Embryonic facial prominence (tissue), 1 donor: ENCODE measurements at regions not wholly inside any gene's neighbourhood (a gene's known extent, or its start where the extent isn't known, plus 50 kb on each side); places are given as distances from the start of the nearest gene placed in this dataset.
"Not testable (repeated sequence)": the region's sequence is repeated elsewhere in the genome, so short reads cannot be mapped to it uniquely, and the experiment has no call there.

ENCODE experiments used
- DNase-seq: peaks from one replicate; pipeline ENCODE4 v3.0.0-alpha.2; 2016; ENCODE audit errors: extremely low spot score

DNA sequence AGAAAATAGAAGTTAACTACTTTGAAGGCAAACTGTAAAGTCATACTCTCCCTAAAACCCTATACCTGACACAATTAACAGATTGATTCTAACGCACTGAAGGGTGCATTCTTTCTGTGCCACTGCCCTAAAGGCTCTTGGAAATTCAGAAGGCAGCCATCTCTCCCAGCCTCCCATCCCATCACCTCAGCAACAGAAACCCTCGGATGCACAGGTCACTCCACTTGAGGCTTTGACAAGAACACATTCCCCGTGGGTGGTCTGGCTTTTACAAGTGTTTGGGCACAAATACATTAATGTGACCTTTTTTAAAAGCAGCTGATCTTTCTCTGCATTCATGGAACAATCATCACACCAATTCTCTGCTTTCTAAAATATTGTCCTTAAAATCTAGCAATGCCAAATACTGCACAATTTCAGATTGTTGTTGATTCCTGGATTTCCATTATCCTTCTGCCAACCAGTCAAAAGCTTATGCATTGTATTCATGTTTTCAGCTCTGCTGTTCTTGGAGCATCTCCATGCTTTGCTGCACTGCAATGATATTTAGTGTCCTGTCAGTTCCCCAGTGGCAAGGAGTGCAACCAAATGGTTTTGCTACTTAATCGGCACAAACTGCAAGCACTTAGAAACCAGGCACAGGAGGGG, 175.6 kb downstream of the TMEM161B start:
- DNase-seq = no peak

DNA sequence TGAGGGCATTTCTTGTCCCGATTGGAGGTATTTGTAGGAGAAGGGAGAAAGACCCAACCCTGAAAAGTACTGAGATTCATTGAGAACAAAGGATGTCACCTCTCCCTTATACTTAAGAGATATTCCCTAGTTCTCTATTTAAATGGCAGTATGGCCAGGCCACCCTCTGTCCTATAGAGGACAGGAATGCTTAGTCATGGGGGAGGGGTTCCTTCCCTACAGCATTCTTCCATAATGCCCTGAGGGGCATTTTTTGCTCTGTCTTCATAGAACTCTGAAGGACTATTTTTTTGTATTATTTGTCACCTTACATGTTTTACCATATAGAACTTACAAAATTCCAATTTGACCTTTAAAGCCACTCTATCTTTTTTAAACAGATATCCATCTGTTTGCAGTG, 176.3 kb downstream of the TMEM161B start:
- no peak for DNase-seq

DNA sequence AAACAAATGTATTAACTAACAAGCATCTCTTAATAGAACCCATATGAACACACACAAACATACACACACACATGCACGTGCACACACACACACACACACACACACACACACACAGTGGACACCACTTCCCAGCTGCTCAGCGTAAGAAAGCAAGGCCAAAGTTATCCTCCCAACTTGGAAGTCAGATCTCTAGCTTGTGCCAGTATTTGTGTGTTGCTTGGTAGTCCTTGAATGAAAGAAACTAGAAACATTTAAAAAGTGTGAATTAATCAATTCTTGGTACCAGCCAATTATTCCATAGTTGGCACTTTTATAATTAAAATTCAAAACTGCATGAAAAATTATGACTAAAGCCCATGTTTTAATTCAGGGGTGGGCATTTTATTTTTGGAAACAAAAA, 178.1 kb downstream of the TMEM161B start:
- no peak for DNase-seq

DNA sequence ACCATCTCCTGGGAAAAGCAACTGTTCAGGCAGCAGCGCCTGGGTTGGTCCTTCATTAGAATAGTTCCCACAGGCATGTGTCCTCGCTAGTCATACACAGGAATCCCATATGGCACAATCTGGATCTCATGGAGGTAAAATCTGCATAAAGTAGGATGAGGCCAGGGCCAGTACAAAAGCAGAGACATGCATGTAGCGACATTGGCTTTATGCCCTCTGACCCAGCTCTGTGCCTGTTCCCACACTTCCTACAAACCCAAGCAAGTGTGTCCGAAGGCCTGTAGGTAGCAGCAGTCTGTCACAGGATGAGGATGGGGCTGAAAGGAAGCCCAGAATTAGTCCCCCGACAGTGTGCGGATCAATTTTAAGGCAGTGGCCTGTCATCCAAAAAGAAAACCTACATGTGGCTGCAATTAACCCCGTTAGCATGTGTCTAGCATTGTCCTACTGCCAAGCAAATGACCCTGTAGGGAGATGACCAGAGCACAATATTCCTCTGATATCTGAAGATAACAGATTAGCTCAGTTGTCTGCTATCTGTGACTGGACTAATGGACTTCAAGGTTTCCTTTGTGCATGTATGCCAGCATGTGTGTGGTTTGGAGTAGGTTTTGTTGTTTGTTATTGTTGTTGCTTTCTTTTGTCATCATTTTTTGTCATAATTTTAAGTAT, 178.8 kb downstream of the TMEM161B start:
- no peak for DNase-seq

DNA sequence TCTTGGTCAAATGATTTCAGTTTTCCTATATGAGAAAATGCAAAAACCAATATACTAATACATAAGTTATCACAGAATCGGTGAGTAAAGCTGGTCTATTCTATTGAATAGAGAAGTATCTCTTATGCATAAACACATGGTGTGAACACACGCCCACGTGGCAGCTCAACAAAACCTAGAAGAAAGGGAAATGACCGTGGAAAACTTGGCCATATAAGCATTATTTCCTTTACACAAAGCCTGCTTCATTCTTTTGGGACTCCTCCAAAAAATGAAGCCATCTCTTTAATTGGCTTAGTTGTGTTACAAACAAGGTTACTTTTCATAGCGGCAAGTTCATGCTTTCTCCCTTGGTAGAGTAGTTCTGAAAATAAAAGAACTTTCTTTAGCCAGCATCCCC, 183.2 kb downstream of the TMEM161B start:
- DNase-seq = no peak

DNA sequence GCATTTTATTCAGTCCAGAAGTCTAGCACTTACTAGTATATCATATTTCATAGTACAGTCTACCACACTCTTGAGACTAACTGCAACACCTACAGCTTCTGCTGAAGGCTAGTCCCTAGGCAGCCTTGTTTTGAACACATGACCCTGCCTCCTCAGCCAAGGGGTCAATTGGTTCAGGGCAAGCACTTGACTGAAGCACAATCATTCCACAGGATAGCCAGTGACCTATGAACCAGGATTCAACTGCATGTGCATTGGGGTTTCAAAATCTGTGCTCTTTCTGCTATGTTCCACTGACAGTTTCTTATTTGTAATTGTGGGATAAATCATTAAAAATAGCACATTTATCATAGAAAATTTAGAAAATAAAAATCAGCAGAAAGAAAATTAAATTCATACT, 186.8 kb downstream of the TMEM161B start:
- no peak for DNase-seq

DNA sequence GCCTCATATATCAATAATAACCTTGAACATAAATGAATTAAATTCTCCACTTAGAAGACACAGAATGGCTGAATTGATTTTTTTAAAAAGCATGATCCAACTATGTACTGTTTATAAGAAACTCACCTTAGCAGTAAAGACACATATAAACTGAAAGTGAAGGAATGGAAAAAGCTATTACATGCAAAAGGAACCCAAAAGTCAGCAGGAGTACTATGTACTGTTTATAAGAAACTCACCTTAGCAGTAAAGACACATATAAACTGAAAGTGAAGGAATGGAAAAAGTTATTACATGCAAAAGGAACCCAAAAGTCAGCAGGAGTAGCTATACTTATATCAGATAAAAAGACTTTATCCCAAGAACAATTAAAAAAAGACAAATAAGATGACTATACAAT, 204.8 kb downstream of the TMEM161B start:
- no peak for DNase-seq

DNA sequence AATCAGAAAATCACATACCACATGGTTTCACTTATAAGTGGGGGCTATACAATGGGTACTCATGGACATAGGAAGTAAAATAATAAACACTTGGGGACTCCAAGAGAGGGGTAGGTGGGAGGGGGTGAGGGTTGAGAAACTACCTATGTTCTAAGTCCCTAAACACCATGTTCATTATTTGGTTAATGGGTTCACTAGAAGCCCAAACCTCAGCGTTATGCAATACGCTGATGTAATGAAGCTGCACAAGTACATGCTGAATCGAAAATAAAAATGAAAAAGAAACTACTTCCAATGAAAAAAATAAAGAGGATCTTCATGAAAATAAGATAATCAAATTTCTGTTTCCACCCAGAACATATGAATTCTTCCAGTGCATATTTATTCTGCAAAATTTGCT, 208.5 kb downstream of the TMEM161B start:
- DNase-seq = no peak

DNA sequence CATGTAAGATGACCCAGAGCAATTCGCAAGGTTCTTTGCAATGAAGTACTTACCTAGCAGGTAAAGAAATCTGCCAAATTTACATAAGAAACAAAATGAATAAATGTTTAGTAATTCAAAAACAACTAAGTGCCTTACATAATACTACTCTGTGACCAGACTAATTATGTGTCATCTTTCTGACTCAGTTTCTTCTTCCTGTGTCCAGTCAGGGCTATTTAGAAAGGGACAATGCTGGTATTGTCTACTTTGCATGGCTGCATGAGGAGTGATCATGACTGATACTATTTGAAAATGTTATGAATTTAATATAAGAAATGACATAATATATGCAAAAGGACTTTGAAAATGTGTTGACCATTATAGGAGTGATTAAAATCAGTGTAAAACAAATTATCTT, 210.0 kb downstream of the TMEM161B start:
- DNase-seq = no peak

DNA sequence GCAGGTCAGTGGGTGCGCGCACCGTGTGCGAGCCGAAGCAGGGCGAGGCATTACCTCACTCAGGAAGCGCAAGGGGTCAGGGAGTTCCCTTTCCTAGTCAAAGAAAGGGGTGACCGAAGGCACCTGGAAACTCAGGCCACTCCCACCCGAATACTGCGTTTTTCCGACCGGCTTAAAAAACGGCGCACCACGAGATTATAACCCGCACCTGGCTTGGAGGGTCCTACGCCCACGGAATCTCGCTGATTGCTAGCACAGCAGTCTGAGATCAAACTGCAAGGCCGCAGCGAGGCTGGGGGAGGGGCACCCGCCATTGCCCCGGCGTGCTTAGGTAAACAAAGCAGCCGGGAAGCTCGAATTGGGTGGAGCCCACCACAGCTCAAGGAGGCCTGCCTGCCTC, 216.2 kb downstream of the TMEM161B start:
- DNase-seq = not testable (repeated sequence)

DNA sequence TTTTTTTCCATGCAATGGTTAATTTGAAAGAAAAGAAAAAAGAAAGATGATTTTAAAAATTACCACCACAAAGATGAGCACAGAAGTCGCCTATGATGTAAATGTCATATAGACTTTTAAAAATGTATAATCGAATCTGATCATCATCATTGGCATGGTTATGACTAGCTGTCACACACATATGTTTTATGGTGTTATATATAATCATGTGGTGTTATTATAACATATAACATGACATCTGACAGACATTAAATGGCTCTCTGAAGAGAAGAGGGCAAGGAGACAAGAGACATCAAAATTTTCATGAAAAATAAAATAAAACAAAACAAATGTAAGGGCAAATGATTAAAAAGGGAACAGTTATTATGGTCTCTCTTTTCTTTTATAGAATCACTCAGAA, 217.5 kb downstream of the TMEM161B start:
- DNase-seq = no peak

DNA sequence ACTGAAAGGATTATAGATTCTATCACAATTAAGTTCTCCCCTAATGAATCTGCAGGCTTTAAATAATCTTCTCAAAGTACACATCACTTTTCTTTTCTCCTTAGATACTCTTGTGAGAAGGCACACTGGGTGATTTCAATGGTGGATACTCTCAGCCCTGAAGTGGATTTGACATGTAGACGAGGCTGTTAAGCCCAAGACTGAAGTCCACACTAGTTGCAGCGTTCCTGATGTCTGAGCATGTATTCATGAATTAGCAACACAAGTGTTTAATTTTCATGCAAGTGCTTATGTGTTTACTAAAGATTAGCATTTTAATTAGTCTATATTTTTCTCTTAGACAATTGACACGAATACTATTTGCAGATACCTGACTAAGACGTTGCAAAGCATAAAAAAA, 218.9 kb downstream of the TMEM161B start:
- no peak for DNase-seq

DNA sequence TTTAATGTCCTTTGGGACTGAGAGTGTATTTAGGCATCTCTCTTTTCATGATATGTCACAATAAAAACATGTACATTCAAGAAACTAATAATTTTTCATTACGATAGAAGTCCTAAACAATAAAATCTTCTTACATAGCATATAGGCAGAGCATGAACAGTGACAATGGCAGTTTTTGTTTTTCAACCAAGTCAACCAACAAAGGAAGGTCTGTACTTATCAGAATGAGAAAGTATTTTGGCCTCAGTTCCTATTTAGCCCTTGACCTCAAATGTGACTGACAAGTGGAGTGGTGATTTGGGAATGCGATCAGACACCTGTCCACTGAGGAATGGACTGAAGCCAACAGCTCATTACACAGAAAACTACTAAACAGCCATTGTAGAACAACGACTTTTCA, 219.5 kb downstream of the TMEM161B start:
- no peak for DNase-seq

DNA sequence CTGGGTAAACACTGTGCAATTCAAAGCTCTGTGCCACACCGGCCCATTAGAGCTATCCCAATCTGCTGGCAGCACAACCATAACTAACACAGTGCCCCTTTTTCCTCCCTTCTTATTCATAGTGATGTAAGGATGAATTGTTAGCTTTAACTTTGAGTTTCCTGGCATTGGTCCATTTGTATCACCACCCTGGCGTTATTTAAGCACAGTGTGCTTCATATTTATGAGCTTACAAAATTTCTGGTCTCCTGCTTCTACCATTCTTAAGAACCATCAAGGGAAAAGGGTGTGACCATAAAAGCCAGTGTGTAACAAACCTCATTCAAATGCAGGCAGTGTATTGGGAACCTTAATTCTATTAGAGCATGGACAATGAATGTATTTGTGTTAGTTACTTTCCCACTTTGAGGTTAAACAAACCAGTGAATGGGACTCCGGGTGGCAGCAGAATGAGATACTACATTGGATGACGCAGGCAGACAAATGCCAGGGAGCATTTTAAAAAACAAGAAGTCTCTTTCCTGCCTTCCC, 222.6 kb downstream of the TMEM161B start:
- DNase-seq = no peak

DNA sequence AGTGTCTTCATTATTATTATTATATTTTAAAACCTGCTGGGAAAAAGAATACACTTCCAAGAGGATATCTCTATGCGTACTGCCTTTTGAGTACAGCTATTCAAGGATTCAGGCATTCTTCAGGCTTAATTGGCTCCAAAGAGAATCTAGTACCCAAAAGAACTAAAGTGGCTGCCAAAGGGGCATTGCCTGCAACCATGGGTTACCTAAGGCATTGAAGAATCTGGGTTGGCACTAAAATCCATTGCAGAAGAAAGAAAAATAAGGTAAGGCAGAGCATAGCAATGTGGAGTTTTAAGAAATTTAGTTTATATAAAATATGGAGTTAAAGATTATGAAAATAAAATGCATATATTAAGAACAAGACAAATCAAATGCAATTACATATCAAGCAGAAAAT, 223.5 kb downstream of the TMEM161B start:
- DNase-seq = no peak

DNA sequence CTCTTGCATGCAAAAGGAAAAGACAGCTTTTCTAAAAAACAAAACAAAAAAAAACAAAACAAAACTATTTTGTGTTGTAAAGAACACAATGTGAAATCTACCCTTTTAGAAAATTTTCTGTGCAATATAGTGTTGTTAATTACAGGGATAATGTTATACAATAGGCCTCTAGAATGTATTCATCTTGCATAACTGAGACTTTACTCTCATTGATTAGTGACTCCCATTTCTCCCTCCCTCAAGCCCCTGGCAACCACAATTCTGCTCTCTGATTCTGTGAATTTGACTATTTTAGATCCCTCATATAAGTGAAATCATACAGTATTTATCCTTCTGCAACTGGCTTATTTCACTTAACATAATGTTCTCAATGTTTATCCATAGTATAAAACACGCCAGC, 234.1 kb downstream of the TMEM161B start:
- no peak for DNase-seq

DNA sequence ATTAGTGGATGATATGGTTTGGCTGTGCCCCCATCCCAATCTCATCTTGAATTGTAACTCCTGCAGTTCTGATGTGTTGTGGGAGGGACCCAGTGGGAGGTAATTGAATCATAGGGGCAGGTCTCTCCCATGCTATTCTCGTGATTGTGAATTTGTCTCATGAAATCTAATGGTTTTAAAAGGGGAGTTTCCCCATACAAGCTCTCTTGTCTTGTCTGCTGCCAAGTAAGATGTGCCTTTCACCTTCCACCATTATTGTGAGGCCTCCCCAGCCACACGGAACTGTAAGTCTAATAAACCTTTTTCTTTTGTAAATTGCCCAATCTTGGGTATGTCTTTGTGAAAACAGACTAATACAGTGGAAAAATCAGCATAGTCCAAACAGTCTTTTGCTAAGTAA, 235.5 kb downstream of the TMEM161B start:
- no peak for DNase-seq

DNA sequence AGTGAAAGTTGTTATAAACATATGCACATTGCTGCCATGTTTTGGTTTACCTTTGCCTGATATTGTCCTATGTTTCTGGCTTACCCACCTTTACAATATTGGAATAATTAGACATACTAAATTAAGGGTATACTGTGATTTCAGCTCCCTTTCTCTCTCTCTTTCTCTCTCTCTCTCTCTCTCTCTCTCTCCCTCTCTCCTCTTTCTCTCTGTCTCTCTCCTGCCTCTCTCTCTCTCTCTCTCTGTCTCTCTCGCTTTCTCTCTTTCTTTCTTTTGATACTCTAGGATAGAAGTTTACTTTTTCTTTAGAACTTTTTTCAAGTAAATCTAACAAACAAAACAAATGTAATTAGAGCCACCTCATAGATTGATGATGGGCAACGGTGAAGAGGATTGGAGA, 239.6 kb downstream of the TMEM161B start:
- DNase-seq = no peak

DNA sequence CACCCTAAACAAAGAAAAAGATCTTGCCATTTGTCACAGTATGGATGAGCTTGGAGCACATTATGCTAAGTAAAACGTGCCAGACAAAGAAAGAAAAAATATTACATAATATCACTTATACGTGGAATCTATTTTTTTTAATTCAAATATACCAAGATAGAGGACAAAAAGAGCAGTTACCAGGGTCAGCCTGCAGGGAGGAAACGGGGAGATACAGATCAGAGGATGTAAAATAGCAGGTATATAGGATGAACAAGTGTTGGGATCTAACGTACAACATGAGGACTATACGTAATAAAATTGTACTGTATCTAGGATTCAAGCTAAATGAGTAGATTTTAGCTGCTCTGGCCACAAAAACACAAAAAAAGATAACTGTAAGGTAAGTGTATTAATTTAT, 247.5 kb downstream of the TMEM161B start:
- no peak for DNase-seq

DNA sequence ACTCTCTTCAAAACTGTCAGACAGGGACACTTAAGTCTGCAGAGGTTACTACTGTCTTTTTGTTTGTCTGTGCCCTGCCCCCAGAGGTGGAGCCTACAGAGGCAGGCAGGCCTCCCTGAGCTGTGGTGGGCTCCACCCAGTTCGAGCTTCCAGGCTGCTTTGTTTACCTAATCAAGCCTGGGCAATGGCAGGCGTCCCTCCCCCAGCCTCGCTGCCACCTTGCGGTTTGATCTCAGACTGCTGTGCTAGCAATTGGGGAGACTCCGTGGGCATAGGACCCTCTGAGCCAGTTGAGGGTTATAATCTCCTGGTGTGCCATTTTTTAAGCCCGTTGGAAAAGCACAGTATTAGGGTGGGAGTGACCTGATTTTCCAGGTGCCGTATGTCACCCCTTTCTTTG, 253.7 kb downstream of the TMEM161B start:
- DNase-seq = not testable (repeated sequence)

DNA sequence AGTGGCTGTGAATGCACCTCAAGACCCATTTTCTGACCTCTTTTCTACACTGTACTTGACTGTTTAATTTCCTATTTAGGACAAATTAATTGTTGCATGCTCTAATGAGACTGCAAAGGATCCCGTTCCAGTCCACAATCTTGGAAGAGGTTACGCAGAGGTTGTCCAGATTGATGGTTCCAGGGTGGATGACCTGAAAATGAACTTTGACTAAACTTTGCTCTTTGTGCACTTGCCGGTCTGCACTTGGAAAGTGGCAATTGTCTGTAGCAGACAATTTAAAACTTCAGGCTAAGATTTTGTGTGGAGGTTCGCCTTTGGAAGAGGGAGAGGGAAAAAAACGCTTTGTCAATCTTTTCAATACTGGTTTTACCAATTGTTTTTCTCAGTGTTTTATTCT, 267.8 kb downstream of the TMEM161B start:
- no peak for DNase-seq

DNA sequence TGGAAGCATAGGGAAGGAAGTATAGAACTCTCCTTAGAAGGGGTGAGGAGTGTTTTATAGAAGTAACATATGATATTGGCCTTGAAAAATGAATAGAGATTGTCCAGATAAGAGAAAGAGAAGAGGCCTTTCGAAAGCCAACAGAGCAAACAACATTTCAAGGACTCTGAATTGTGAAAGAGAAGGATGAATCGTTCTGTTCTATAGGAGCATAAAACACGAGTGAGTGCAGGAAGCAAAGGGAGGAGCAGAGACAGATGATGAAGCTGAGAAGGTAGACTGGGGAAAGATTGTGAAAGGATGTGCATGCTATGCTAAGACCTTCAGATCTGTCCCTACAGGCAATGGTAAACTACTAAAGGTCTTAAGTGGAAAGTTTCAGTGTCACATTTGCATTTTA, 271.0 kb downstream of the TMEM161B start:
- DNase-seq = no peak

DNA sequence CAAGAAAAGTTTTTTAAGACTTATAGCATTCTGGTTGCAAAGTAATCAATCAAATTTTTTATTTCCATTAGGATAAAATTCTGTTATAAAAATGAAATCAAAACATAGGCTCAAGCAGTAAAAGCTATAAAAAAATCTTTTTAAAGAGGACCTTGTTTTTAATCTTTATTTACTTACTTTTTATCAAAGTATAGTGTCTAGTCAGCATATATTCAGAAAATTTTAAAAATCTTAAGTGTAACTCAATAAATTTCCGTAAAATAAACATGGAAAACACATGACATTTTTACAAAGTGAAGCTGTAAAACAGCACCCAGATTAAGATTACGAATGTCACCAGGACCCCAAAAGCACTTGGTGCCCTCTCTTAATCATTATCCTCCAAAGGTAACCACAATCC, 302.4 kb downstream of the TMEM161B start:
- no peak for DNase-seq

DNA sequence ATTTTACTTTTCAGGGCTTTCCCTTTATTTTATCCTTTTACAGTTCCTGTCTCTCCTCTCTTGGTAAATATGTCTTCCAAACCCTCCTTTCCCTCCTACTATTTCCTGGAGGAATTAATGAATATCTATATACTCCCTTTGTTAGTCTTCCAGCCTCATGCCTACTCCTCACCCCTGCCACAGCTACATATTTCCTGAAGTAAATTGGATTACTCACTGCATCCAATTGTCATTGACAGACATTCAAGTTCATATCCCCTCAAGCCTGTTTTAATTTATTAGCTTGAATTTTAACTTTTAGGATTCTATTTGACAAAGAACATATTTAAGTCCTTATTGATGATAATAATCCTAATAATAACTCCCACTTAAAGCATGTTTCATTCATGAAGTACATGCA, 314.5 kb downstream of the TMEM161B start:
- no peak for DNase-seq
